ENCODE measurements at regions not wholly inside any gene's neighbourhood (a gene's known extent, or its start where the extent isn't known, plus 50 kb on each side); places are given as distances from the start of the nearest gene placed in this dataset.

GRCh38 chr20:53829724-53830521 is 236.3 kb upstream of the ZNF217 start:
- TF ChIP-seq POLR2AphosphoS5 (IDR thresholded peaks at IDR 0.05; ENCODE audit: low read depth, low read length) (no peak), SPI1 (IDR thresholded peaks at IDR 0.05; ENCODE audit: low read depth, low read length) (peak; percentile 2; the same call in 1 of the 2 replicates)
- DNase-seq (ENCODE audit: insufficient read length, low spot score) (no peak), FAIRE-seq (no peak)

DNA sequence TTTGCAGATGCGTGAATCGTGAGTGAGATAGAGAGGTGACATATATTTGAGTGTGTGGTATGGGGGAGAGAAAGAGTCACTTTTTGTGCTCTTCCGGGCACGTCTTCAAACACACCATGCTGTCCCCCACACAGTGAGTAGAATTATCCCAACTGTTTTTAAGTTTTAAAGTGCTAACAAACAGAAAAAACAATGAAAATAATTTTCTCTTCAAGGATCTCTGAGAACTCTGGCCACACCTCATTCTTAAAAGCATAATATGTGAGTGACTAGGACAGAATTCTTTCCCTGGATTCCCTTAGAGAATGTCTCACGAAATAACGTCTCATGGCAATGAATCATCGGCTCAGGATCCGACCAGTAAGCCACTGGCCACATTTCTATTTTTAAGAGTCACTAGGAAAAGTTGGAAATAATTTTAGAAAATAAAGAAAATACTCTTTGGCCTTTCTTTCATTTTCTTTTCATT is 235.7 kb upstream of the ZNF217 start:
- FAIRE-seq = peak; percentile 33

GRCh38 chr20:53828682-53829254 is 235.1 kb upstream of the ZNF217 start:
- DNase-seq (ENCODE audit: insufficient read length, low spot score) (no peak), FAIRE-seq (no peak)
- TF ChIP-seq POU2F2 (IDR thresholded peaks at IDR 0.05; ENCODE audit: low read depth, low read length) (no peak), PAX5 (IDR thresholded peaks at IDR 0.05; ENCODE audit: insufficient read depth, low read length, severe bottlenecking) (no peak), TAF1 (IDR thresholded peaks at IDR 0.05; ENCODE audit: low read depth, low read length) (no peak), POLR2A (IDR thresholded peaks at IDR 0.05; ENCODE audit: low read depth, low read length) (no peak), POLR2AphosphoS5 (IDR thresholded peaks at IDR 0.05; ENCODE audit: low read depth, low read length) (no peak), SPI1 (IDR thresholded peaks at IDR 0.05; ENCODE audit: low read depth, low read length) (no peak)

More for the DNA sequence above, 235.7 kb upstream of the ZNF217 start:
- TF ChIP-seq POU2F2 (IDR thresholded peaks at IDR 0.05; ENCODE audit: low read depth, low read length) = no peak
- no peak for TF ChIP-seq SPI1 (IDR thresholded peaks at IDR 0.05; ENCODE audit: low read depth, low read length)
- TF ChIP-seq PAX5 (IDR thresholded peaks at IDR 0.05; ENCODE audit: insufficient read depth, low read length, severe bottlenecking) = no peak
- TF ChIP-seq POLR2AphosphoS5 (IDR thresholded peaks at IDR 0.05; ENCODE audit: low read depth, low read length) = no peak
- 0 out of 2 replicates have a peak, but pooled peaks have one; percentile 16 for TF ChIP-seq TAF1 (IDR thresholded peaks at IDR 0.05; ENCODE audit: low read depth, low read length)
- no peak for TF ChIP-seq POLR2A (IDR thresholded peaks at IDR 0.05; ENCODE audit: low read depth, low read length)
- no peak for DNase-seq (ENCODE audit: insufficient read length, low spot score)

GRCh38 chr20:53828088-53828681 is 234.5 kb upstream of the ZNF217 start:
- no peak for TF ChIP-seq POLR2AphosphoS5 (IDR thresholded peaks at IDR 0.05; ENCODE audit: low read depth, low read length)
- no peak for TF ChIP-seq POU2F2 (IDR thresholded peaks at IDR 0.05; ENCODE audit: low read depth, low read length)
- TF ChIP-seq SPI1 (IDR thresholded peaks at IDR 0.05; ENCODE audit: low read depth, low read length) = no peak
- no peak for TF ChIP-seq PAX5 (IDR thresholded peaks at IDR 0.05; ENCODE audit: insufficient read depth, low read length, severe bottlenecking)
- TF ChIP-seq TAF1 (IDR thresholded peaks at IDR 0.05; ENCODE audit: low read depth, low read length) = no peak
- TF ChIP-seq POLR2A (IDR thresholded peaks at IDR 0.05; ENCODE audit: low read depth, low read length) = no peak
- DNase-seq (ENCODE audit: insufficient read length, low spot score) = no peak
- FAIRE-seq = no peak

DNA sequence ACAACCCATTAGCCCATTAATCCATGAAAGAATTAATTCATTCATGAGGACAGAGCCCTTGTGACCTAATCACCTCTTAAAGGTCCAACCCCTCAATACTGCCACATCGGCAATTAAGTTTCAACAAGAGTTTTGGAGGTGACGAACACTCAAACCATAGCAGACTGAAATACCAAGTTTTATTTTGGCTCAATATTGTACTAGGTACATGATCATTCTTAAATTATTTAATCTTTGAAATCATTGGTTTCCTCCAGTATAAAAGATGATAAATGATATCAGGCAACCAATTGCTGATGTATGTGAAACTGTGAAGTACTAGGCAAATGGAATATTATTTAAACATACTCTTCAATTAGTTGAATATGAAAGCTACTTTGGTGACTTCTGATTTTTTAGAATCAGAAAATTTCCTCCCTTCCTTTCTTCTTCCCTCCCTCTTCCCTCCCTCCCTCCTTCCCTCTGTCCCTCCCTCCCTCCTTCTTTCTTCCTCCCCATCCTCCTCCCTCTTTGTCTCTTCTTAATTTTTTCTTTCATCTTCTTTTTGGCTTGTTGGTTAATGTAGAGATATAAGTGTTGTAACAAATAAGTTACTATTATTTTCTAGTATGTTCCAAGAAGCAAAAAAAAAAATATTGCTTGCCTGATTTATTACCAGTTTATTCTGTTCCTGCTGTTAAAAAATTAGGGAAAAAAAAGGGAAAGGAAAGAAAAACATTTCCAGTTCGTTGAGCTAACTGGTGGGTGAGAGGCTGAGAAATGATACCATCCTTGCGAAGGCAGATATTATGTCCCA is 233.9 kb upstream of the ZNF217 start:
- FAIRE-seq (no peak), DNase-seq (ENCODE audit: insufficient read length, low spot score) (no peak)
- TF ChIP-seq POLR2AphosphoS5 (IDR thresholded peaks at IDR 0.05; ENCODE audit: low read depth, low read length) = no peak
- no peak for TF ChIP-seq SPI1 (IDR thresholded peaks at IDR 0.05; ENCODE audit: low read depth, low read length)
- TF ChIP-seq PAX5 (IDR thresholded peaks at IDR 0.05; ENCODE audit: insufficient read depth, low read length, severe bottlenecking) = no peak
- no peak for TF ChIP-seq TAF1 (IDR thresholded peaks at IDR 0.05; ENCODE audit: low read depth, low read length)
- TF ChIP-seq POLR2A (IDR thresholded peaks at IDR 0.05; ENCODE audit: low read depth, low read length) = no peak
- no peak for TF ChIP-seq POU2F2 (IDR thresholded peaks at IDR 0.05; ENCODE audit: low read depth, low read length)

DNA sequence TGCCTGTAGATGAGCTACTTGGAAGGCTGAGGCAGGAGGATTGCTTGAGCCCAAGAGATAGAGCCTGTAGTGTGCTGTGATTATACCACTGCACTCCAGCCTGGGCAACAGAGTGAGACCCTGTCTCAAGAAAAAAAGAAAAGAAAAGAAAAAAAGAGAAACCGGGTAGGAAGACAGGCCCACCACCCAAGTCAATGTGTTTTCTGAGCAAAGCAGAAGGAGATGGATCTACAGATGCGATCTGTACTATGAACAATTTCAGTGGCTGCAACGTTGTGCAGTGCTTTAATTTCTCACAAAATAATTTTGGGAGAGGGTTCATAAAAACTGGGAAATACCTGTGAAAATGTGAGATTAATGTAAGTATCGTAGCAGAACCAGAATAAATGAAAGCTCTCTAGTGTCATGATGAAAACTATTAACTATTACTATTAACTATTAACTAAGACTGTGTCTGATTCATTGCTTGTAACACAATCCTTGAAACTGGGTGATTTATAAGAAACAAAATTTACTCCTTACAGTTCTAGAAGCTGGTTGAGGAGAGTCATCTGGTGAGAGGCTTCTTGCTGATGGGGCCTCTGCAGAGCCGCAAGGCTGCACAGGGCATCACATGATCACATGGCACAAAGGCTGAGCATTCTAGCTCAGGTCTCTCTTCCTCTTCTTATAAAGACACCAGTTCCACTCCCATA is 233.1 kb upstream of the ZNF217 start:
- FAIRE-seq = no peak
- no peak for DNase-seq (ENCODE audit: insufficient read length, low spot score)
- TF ChIP-seq SPI1 (IDR thresholded peaks at IDR 0.05; ENCODE audit: low read depth, low read length) (peak; percentile 82), TAF1 (IDR thresholded peaks at IDR 0.05; ENCODE audit: low read depth, low read length) (no peak)

- FAIRE-seq (no peak), DNase-seq (ENCODE audit: insufficient read length, low spot score) (no peak)
- no peak for TF ChIP-seq POU2F2 (IDR thresholded peaks at IDR 0.05; ENCODE audit: low read depth, low read length)
Observed at GRCh38 chr20:53826090-53826489, 232.5 kb upstream of the ZNF217 start.

DNA sequence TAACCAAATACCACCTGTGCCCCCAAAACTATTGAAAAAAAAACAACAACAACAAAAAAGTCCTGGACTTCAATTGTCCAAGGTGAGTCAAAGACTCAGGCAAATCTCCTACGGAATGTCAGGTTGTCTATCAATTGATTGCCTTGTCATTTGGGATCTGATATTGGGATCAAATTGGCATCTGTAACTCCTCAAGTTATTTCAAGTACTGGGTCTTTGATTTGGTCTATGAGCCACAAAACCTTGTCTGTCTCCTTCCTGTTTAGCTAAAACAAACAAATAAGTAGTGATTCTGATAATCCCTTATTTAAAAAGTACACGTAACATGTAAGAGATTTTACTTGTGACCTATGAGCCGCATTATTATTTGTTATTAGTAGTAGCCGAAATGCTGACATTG is 231.6 kb upstream of the ZNF217 start:
- no peak for DNase-seq (ENCODE audit: insufficient read length, low spot score)

DNA sequence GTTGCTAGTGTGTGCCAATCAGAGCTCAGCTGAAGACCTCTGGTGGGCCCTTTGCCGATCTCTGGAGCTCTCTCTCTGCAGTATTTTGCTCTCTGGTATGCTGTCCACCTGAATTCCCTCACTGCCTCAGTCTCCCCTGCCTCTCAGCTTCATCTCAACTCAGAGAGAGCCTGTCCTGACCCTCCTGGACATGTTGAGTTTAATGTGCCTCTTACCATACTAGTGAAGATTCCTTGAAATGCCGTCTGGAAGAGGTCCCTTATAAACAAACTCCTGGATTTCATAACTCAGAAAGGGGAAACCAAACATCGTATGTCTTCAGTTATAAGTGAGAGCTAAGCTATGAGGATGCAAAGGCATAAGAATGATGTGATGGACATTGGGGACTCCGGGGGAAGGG is 231.1 kb upstream of the ZNF217 start:
- TF ChIP-seq POU2F2 (IDR thresholded peaks at IDR 0.05; ENCODE audit: low read depth, low read length) (no peak), POLR2AphosphoS5 (IDR thresholded peaks at IDR 0.05; ENCODE audit: low read depth, low read length) (no peak), TAF1 (IDR thresholded peaks at IDR 0.05; ENCODE audit: low read depth, low read length) (no peak), POLR2A (IDR thresholded peaks at IDR 0.05; ENCODE audit: low read depth, low read length) (no peak), SPI1 (IDR thresholded peaks at IDR 0.05; ENCODE audit: low read depth, low read length) (no peak), PAX5 (IDR thresholded peaks at IDR 0.05; ENCODE audit: insufficient read depth, low read length, severe bottlenecking) (no peak)
- no peak for FAIRE-seq
- no peak for DNase-seq (ENCODE audit: insufficient read length, low spot score)

More for the DNA sequence above, 231.6 kb upstream of the ZNF217 start:
- FAIRE-seq = no peak
- TF ChIP-seq POLR2A (IDR thresholded peaks at IDR 0.05; ENCODE audit: low read depth, low read length) (no peak), TAF1 (IDR thresholded peaks at IDR 0.05; ENCODE audit: low read depth, low read length) (no peak), POLR2AphosphoS5 (IDR thresholded peaks at IDR 0.05; ENCODE audit: low read depth, low read length) (no peak), PAX5 (IDR thresholded peaks at IDR 0.05; ENCODE audit: insufficient read depth, low read length, severe bottlenecking) (no peak), SPI1 (IDR thresholded peaks at IDR 0.05; ENCODE audit: low read depth, low read length) (no peak), POU2F2 (IDR thresholded peaks at IDR 0.05; ENCODE audit: low read depth, low read length) (no peak)
